Daoy (cell line): ENCODE measurements at regions not wholly inside any gene's neighbourhood (a gene's known extent, or its start where the extent isn't known, plus 50 kb on each side); places are given as distances from the start of the nearest gene placed in this dataset.

ENCODE experiments used
- DNase-seq: peaks from one replicate; pipeline ENCODE4 v3.0.0-alpha.2; 2015; ENCODE audit warnings: low read depth

DNA sequence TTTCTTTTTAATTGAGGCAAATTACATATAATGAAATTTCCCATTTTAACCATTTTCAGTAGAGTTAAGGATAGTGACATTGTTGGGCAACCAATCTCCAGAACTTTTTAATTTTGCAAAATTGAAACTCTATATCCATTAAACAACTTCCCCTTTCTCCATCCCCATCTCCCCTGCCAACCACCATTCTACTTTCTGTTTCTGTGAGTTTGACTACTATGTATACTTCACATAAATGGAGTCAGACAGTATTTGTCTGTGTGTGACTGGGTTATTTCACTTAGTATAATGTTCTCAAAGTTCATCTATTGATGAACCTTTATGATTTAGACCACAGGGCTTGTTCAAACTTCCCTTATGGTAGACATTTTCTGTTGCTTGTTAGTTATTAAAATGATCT, 364.5 kb upstream of the MAD2L1 start:
- DNase-seq: no peak

DNA sequence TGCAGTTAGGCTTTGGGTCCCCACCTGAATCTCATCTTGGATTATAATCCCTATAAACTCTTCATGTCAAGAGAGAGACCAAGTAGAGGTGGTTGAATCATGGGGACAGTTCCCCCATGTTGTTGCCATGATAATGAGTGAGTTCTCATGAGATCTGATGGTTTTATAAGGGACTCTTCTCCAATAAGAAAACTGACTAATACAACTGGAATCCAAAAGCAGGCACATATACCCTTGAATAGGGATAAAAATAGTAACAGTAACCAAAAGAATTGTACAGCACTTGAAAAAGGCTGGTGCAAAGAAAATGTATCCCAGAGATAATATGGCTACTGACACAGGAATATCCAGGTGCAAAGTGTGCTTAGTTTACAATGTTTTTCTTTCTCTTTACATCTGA, 351.5 kb upstream of the MAD2L1 start:
- no peak for DNase-seq

DNA sequence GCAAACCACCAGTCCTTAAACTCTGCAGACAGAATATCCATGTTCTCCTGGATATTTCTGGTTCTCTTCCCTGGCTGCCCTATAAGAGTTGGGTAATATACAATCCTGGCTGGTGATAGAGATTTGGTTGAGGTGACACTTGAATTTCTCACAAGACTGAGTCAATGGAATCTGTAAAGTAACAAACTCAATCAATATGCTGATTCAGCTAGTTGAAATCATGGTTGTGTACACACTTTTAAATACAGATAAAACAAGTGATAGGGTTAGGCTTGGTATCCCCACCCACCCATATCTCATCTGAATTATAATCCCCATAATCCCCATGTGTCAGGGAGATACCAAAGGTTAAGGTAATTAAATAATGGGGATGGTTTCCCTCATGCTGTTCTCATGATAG, 349.2 kb upstream of the MAD2L1 start:
- DNase-seq: no peak

DNA sequence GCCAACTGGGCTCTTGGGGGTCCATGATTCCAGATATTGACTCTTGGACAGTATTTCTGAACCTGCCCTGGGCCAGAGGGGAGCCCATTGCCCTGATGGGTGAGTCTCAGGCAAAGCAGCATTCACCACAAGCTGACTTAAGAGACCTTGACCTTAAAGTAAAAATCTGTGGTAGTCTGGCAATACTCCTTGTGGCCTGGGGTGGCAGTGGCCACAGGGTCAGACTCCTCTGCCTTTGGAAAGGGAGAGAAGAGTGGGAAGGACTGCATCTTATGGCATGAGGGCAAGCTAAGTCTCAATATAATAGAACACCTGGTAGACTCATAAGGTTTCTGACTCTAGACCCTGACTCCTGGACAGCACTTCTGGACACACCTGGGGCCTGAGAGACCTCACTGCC, 340.3 kb upstream of the MAD2L1 start:
- DNase-seq: no peak

DNA sequence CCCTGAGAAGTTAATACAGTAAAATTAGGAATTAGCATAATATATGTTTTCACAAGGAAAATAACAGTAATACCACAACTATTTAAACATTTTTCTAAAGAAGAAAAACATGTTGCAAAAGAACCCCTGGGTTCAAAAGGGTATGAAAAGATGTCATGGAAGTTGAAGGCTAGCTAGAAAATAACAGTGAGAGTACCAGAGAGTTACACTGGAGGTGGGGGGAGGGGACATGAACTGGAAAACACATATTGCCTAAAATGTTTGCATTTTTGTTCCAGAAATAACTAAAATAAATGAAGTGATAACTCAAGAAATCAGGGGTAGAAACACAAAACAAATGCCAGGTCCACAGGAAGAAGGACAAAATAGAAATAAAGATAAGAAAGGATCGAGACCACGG, 336.6 kb upstream of the MAD2L1 start:
- DNase-seq: no peak

DNA sequence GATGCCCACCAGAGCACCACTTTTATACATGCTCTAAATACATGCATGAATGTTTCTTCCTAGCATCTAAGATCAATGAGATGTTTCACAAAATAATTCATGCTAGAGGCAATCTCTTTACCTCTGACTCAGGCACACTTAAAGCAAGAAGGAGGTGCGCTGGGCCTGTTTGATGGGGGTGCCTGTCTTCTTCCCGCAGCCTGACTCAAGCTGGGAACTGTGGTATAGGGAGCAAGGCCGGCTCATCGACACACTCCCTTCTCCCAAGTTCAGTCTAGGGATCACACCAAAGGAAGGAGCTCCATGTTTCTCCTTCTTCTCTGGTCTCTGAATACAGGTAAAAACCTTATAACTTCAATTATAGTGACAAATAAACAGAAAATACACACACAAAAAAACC, 333.8 kb upstream of the MAD2L1 start:
- no peak for DNase-seq

DNA sequence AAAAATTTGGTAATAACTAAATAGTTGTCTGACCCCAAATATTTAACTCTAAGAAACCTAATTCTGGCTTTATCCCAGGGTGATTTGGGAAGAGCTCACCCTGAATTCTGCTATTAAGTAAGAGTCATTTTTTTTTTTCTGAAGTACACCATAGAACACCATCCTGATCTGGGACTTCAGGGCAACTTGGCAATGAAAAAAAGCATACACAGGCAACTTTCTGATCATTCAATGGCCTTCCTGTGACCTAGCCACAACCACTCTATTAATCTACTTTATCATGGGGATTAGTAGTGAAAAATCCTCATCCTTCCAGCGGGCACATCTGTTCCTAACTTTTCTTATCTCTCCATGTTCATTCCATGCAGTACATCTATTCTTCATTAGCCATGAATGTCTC, 333.2 kb upstream of the MAD2L1 start:
- no peak for DNase-seq

DNA sequence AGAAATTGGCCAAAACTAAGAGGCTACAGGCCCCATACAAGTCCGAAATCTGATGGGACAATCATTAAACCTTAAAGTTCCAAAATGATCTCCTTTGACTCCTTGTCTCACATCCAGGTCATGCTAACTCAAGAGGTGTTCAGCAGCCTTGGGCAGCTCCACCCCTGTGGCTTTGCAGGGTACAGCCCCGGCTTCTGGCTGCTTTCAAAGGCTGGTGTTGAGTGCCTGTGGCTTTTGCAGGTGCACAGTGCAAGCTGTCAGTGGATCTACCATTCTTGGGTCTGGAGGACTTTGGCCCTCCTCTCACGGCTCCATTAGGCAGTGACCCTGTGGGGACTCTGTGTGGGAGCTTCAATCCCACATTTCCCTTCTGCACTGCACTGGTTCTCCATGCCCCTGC, 329.1 kb upstream of the MAD2L1 start:
- DNase-seq: no peak

DNA sequence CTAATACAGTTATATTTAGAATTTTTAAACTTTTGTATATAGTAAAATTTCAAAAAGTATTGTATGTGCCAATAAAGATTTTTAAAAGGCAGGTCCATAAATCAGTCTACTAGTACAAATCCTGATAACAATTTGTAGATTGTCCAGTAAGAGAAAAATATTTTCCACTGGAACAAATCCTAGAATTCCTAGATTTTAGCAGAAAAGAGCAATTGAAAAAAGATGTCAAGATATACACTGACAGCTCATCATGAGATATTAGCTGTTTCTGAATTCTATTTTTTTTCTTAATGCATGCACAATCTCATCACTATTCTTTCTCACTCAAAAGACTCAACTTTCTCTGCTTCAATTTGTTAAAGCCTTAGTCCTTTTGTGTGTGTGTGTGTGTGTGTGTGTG, 289.2 kb upstream of the MAD2L1 start:
- no peak for DNase-seq

DNA sequence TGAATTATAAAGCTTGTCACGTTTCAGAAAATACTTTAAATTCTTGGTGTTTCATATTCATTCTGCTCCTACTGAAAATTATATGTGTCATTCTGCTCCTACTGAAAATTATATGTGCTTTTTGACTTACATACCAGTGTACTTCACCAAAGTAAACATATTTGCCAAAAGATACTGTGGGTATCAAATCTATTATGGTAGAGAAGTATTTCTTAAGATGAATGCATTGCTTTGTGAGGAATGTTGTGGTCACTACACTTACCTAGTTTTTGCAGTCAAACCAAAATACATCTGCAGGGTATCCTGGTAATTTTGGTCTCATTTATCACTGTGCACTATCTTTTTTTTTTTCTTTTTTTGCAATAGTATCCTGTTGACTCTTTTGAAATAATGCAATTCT, 287.7 kb upstream of the MAD2L1 start:
- DNase-seq: no peak

DNA sequence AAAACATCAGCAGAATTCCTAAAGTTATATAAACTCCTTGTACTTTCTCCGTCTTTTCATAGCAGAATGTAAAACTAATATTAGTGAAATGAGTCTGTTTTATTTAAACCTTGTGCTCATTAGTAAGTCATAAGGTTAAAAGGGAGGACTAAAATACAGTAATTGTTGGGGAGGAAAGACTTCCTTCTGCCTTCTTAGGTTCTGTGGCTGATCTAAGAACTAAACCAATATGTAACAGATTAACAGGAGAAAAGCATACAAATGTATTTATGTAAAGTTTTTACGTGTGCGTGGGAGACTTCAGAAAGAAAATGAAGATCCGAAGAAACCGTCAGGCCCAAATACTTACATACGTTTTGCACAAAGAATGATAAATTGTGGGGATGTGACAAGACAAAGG, 286.6 kb upstream of the MAD2L1 start:
- DNase-seq: no peak

DNA sequence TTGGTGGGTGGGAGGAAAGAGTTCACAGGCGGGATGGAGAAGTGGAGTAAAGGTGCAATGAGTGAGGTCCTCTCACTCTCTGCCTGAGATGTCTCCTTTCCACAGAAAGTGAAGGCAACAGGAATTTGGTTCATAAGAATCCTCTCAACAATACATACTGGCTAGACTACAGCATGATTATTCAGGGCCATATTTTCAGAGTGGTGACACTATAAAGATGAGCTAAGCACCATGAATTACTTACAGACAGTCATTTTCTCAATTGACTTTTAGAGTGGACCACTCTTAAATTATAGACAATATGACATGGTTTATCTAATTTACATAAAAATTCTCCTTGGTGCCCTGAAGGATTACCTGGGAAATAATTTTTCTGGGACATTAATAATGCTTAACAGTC, 286.1 kb upstream of the MAD2L1 start:
- DNase-seq: no peak

DNA sequence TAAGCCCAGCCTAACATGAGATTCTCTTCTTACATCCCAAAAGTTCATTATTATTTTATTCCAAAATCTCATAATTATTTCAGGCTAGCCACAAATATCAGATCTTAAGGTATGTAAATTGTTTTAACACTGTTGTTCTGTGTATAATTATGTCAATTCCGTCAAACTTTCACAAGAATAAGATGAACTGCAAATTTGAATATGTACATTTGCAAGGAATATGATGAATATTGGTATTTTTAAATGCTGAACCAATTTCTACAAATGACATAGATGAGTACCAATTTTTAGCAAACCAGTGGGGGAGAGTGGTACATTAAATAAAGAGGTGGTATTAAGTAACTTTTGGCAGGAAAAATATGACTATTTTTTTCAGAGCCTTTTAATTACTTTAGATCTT, 282.3 kb upstream of the MAD2L1 start:
- DNase-seq: no peak

DNA sequence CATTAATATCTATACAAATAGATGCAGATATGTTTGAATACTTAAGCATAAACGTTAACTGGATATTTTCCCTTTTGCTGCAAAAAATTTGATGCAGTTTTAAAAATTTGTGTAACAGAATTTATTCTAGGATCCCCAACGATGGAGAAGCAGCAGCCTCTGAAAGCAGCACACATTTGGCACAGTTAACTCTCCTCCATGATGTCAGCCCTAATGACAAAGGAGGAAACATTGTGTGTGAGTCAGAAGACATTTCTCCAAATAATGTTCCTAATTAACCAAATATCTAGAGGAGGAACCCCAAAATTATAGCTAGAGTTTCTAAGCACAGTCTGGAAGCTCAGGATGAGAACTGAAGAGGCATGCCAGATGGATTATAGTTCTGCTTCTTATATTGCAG, 281.9 kb upstream of the MAD2L1 start:
- no peak for DNase-seq

DNA sequence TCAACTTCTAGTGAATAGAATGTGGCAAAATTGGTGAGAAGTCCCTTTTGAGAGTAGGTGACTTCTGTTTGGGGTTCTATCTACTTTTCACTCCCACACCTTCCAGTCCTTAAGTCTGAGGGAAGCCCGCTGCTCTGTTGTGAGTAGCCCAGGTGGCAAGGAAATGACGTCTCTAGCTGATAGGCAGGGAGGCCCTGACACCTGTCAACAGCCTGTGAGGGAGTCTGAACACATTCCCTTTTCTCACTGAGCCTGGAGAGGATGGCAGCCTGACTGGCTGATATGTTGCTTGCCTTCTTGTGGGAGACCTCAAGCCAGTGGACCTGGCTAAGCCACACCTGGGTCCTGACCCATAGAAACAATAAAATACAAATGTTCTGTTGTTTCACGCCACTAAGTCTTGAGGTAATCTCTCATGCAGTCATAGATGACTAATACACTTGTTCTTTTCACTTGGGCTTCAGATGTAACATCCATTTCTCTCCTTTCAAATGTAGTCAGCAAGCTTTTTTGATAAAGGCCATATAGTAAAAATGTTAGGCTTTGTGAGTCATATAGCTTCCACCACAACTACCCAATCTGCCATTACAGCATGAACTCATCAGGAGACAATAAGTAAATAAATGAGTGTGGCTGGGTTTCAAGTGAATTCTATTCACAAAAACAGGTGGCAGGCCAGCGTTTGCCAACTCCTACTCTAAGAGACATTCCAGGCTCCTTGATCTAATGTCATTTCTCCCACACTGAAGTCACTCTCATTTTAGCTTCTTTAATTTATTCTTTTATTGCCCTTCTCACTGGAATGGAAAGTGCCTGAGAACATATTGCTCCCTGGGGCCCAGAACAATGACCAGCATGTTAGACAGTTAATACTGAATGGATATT, 265.1 kb upstream of the MAD2L1 start:
- DNase-seq: no peak

DNA sequence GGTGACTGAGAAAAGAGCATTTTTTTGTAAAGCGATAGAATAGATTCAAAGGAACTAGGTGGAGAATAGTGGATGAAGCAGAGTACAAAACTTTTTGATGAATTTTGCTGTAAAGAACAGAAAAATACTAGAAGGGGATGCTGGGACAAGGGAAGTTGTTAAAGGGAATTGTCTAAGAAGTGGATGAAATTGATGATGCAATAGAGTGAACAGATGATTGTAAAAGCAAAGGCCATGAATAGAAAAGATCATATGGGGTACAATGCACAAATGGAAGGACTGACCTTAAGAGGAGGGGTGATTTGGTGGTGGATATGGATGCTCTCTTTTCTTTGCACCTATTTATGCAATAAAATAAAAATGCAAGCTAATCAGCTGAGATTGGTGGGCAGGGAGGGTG, 262.7 kb upstream of the MAD2L1 start:
- DNase-seq: no peak

DNA sequence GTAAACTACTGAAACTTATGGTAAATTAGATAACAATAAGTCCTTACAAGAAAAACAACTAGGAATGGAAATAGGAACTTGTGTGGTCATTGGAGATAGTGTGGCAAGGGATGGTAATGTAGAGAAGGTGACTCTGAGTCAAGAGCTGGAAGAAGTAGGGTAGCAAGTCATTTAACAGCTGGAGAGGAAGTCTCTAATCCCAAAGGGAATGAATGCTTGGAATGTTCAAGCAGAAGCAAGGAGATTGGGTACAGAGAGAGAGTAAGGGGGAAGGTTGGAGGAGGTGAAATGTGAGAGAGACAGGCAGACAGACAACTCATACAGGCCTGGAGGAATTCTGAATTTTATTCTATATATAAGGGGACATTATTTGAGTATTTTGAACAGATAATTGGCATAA, 260.6 kb upstream of the MAD2L1 start:
- no peak for DNase-seq

DNA sequence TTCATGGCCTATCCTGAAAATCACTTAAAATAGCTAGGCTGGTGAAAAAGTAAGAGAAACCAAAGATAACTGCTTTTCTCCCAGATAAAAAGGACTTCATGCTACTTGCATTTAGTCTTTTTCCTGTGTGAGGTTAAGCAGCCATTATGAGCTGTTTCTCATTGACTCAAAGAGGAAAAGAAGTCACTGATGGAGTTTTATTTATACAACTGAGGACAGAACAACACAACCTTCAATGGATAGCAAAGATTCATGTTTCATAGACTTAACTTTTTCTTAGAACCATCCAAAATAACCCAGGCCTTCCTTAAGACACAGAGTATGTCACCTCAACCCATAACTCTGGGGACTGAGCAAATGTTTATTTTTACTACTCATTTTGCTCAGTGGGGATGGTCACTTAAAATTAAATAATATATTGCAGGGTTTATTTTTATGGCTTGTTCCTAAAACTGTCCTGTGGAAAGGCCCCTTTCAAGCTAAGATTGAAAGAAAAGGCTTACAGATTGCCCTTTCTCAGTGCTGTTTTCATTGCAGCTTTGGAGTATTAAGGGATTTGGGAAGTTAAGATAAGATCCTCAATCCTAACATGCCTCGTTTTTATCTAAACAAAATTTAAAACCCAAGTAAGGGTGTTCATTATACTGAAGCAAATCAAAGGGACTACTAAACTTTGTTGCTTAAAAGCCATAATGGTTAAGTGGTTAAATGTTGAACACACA, 252.6 kb upstream of the MAD2L1 start:
- DNase-seq: no peak

DNA sequence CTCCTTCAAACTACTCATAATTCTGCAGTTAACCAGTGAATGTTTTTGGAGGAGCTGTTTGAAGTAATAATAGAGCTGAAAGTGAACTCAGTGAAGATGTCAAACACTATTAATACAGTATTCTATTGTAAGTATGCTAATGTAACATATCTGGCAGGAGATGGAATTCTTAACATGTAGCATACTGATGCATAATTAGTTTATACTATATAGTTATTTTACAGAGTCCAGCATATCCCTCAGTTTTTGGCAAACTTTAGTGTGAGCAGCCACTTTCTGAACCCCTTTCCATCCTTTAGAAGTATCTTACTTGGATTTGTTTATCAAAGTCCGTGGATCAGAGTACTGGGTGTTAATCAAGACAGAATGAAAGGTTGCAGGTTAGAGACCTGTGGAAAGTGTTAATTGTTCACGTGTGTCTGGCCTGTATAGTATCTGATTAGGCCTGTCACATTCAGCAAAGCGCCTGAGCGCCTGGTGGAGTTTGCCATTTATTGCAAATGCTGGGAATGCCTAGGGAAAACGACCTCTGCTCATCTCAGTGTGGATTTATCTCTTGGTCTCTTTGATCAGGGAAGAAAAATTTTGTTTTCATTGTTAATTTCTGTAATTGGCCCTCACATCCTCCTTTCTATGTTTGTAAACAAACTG, 251.7 kb upstream of the MAD2L1 start:
- no peak for DNase-seq

DNA sequence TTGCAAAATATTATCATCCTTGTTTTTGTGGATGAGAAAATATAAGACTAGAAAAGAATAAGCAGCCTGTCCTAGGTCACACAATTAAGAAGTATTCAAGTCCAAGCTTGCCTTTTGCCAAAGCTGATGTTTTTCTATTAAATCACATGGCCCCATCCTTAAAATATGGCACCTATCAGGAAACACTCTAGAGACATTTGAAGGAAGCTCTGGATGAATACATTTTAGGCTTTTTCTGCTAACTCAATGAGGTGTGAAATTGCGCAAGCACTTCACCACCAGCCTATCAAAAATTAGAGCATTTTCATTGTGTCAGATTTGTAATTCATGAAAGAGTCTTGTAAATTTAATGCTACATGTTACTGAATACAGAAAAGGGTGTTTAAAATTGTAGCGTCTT, 251.1 kb upstream of the MAD2L1 start:
- no peak for DNase-seq

DNA sequence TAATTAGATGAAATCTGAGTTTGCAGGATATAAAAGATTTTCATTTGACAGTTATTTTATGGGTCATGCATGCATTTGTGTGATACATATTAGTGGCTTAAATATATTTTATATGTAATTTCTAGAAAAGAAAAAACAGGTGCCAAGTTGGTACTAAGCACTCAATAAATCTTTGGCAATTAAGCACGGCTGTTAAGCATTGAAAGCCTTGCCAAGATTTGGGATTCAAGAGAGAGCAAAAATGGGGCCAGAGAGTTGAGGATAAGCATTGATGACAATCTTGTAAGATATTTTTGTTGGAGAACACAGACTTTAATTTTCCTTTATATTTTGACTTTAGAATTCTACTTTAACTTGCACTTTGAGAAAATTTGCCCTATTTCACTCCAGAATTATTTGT, 249.8 kb upstream of the MAD2L1 start:
- no peak for DNase-seq

DNA sequence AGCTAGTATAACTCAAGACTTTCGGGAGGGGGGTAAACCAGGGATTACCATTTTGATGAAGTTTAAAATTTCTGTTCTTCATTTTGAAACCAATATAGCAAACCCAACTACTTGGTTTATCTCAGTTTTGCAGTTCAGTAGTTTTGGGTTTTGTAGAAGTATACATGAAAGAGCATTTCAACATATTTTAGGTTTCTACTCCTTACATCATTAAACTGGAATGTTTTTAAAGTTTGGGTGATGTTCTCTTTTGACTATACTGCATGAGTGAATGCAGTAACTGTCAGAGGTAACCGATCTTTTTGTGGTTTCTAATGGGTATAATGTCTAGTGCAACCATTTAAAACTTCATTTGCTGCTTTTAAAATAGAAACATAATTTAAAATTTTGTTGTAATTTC, 248.3 kb upstream of the MAD2L1 start:
- no peak for DNase-seq

DNA sequence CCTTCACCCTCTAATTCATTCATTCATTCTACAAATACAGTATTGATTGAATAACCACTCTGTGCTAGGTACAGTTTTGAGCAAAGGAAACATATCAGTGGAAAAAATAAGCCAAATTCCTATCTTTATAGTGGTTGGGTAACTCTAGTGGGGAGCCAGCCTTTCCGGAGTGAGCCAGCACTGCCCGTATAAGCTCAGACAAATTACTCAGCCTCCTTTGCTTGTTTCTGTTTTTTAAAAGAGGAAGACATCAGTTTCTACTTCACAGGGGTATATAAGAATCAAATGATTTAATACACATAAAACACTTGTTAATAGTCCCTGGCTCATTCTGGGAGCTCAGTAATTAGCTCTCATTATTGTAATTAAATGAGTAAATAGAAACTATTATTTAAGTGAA, 238.2 kb upstream of the MAD2L1 start:
- no peak for DNase-seq
